Activated T-helper 2 cell treated with anti-CD3 and anti-CD28 coated beads, Interferon-gamma antibody, Interleukin-2, Interleukin-4, amounts not matched to agents 10 μg/mL and 5 μg/mL and 100 μg/mL, durations not matched to agents 14 hours and 24 hours and 36 hours (primary cell): ENCODE measurements at regions not wholly inside any gene's neighbourhood (a gene's known extent, or its start where the extent isn't known, plus 50 kb on each side); places are given as distances from the start of the nearest gene placed in this dataset.

ENCODE experiments used
- DNase-seq: peaks from one replicate; pipeline ENCODE4 v3.0.0; 2021; ENCODE audit warnings: low spot score
- H3K27ac Mint-ChIP-seq: one replicate; pipeline ENCODE4 v1.8.0; 2021; ENCODE audit warnings: mixed read lengths
- H3K27me3 Mint-ChIP-seq: one replicate; pipeline ENCODE4 v1.8.0; 2021; ENCODE audit warnings: low read depth, mixed read lengths
- H3K36me3 Mint-ChIP-seq: one replicate; pipeline ENCODE4 v1.8.0; 2021; ENCODE audit warnings: low read depth, mixed read lengths
- H3K4me1 Mint-ChIP-seq: one replicate; pipeline ENCODE4 v1.8.0; 2021; ENCODE audit warnings: low read depth, mixed read lengths
- H3K4me3 Mint-ChIP-seq: one replicate; pipeline ENCODE4 v1.8.0; 2021; ENCODE audit warnings: low read depth, mild to moderate bottlenecking, moderate library complexity, mixed read lengths
- H3K9me3 Mint-ChIP-seq: one replicate; pipeline ENCODE4 v1.8.0; 2021; ENCODE audit warnings: mixed read lengths
- intact Hi-C: fragments of 100-400 bp; cut with micrococcal nuclease; formaldehyde crosslinking; loops from one replicate; pipeline ENCODE4 v1.15.1; 2023

GRCh38 chr22:48697694-48698276, 1129.9 kb downstream of the BRD1 start:
- H3K9me3 Mint-ChIP-seq: no peaks in the 10 kb centered on the region

GRCh38 chr22:48697223-48697622, 1130.5 kb downstream of the BRD1 start:
- Mint-ChIP-seq H3K36me3 (no peaks in the 10 kb centered on the region), H3K9me3 (no peaks in the 10 kb centered on the region), H3K4me3 (no peak overlapping the region), H3K27ac (no peak overlapping the region), H3K27me3 (no peaks in the 10 kb centered on the region), H3K4me1 (no peaks in the 10 kb centered on the region)
- intact Hi-C loops: no loop called here
- DNase-seq: no peak

More at GRCh38 chr22:48697694-48698276, 1129.9 kb downstream of the BRD1 start:
- DNase-seq: no peak
- H3K27ac Mint-ChIP-seq: no peak overlapping the region
- H3K4me1 Mint-ChIP-seq: no peaks in the 10 kb centered on the region
- intact Hi-C loops: no loop called here
- no peaks in the 10 kb centered on the region for H3K36me3 Mint-ChIP-seq
- no peaks in the 10 kb centered on the region for H3K27me3 Mint-ChIP-seq
- no peak overlapping the region for H3K4me3 Mint-ChIP-seq

- no peaks in the 10 kb centered on the region for H3K4me1 Mint-ChIP-seq
- no peak for DNase-seq
- no peak overlapping the region for H3K4me3 Mint-ChIP-seq
- H3K36me3 Mint-ChIP-seq: no peaks in the 10 kb centered on the region
- intact Hi-C loops: no loop called here
- no peaks in the 10 kb centered on the region for H3K27me3 Mint-ChIP-seq
- no peak overlapping the region for H3K27ac Mint-ChIP-seq
- H3K9me3 Mint-ChIP-seq: no peaks in the 10 kb centered on the region
These were observed 1131.3 kb downstream of the BRD1 start for GRCh38 chr22:48696371-48696770.

DNA sequence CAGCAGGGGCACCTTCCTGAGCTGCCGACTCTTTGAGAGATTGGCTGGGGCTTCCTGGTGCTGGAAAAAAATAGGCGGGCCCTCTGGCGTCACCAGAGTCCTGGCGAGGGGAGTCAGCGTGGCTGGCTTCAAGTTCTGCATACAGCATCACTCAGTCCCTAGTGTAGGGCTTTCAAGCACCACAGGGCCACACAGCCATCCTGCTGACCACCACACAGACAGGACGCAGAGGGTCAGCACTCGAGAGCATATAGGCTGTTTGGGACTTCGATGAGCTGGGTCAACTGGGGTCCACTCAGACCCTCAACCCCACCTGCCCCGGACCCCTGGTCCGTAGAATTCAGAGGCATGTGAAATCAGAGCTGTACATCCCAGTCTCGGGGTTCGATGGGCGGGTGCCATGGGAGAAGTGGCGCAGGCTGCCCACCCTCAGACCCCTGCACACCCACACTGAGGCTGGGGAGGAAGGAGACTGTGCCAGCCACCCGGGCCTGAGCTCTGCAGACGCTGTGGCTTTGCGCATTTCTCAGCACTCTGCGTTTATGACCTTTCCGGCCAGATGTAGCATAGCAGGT, 1131.9 kb downstream of the BRD1 start:
- Mint-ChIP-seq H3K36me3 (no peaks in the 10 kb centered on the region), H3K9me3 (no peaks in the 10 kb centered on the region), H3K27ac (no peak overlapping the region), H3K27me3 (no peaks in the 10 kb centered on the region), H3K4me3 (no peak overlapping the region), H3K4me1 (no peaks in the 10 kb centered on the region)
- intact Hi-C loops: no loop called here
- no peak for DNase-seq

DNA sequence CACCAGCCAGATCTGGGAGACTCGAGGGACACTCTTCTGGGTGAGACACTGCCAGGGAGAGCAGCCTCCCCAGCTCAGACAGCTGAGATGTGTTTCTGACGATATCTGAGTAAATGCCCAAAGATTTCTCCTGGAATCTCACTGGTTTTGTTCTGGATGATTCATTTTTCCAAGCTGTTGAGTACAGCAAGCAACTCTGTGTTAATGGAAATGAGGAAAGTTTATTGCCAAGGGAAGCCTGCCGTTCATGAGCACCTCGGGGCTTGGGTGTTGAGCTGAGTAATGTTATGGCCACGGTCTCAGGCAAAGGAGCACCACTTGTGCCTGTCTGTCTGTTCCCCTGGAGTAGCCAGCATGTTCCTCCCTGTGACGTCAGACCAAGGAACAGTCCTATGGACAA, 1132.4 kb downstream of the BRD1 start:
- Mint-ChIP-seq H3K4me3 (no peak overlapping the region), H3K36me3 (no peaks in the 10 kb centered on the region), H3K27ac (no peak overlapping the region), H3K4me1 (no peaks in the 10 kb centered on the region), H3K27me3 (no peaks in the 10 kb centered on the region), H3K9me3 (no peaks in the 10 kb centered on the region)
- DNase-seq: no peak
- intact Hi-C loops: no loop called here

GRCh38 chr22:48694296-48694883, 1133.3 kb downstream of the BRD1 start:
- H3K27me3 Mint-ChIP-seq: no peaks in the 10 kb centered on the region
- no peaks in the 10 kb centered on the region for H3K36me3 Mint-ChIP-seq
- no peaks in the 10 kb centered on the region for H3K9me3 Mint-ChIP-seq
- no peak for DNase-seq
- no peak overlapping the region for H3K4me3 Mint-ChIP-seq
- H3K4me1 Mint-ChIP-seq: no peaks in the 10 kb centered on the region
- no peak overlapping the region for H3K27ac Mint-ChIP-seq
- intact Hi-C loops: no loop called here

DNA sequence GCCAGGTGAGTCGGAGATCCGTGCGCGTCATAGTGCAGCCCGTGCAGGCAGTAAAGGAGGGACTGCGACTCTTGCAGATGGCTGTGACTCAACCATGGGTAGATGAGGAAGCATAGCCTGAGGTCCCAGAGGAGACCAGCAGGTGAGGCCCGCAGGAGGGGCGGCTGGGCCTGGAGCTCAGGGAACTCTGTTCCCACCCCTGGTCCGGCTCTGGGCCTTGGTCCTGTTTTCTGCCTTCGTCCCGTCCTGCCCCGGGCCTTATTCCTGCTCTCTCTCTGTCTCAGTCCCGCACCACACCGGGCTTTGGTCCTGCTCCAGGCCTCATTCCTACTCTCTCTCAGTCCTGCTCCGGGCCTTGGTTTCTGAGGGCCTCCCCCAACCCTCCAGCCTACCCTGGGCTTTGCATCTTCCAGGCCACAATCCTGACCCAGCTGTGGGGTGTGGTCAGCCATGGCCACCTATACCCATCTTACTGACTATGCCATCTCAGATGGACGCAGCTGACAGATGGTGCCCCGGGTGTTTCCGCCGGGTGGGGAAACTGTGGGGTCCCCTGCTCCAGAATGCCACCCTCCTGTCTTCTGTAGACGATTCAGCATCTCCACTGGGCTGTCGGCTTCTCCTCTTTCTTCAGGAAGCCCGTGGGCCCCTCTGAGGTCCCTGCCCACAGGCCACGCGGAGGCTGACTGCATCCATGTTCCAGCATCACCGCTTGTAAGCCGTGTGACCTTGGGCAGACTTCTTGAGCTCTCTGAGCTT, 1134.1 kb downstream of the BRD1 start:
- no peaks in the 10 kb centered on the region for H3K4me1 Mint-ChIP-seq
- no peak for DNase-seq
- intact Hi-C loops: no loop called here
- no peak overlapping the region for H3K4me3 Mint-ChIP-seq
- H3K27me3 Mint-ChIP-seq: no peaks in the 10 kb centered on the region
- H3K36me3 Mint-ChIP-seq: no peaks in the 10 kb centered on the region
- H3K9me3 Mint-ChIP-seq: no peaks in the 10 kb centered on the region
- H3K27ac Mint-ChIP-seq: no peak overlapping the region

- Mint-ChIP-seq H3K27ac (no peak overlapping the region), H3K4me1 (no peaks in the 10 kb centered on the region), H3K27me3 (no peaks in the 10 kb centered on the region), H3K9me3 (no peaks in the 10 kb centered on the region), H3K4me3 (no peak overlapping the region), H3K36me3 (no peaks in the 10 kb centered on the region)
- no peak for DNase-seq
- intact Hi-C loops: no loop called here
These were observed 1134.8 kb downstream of the BRD1 start for GRCh38 chr22:48692734-48693376.

- no peak for DNase-seq
- H3K9me3 Mint-ChIP-seq: no peaks in the 10 kb centered on the region
- no peaks in the 10 kb centered on the region for H3K27me3 Mint-ChIP-seq
- H3K27ac Mint-ChIP-seq: no peak overlapping the region
- H3K4me1 Mint-ChIP-seq: no peaks in the 10 kb centered on the region
- no peak overlapping the region for H3K4me3 Mint-ChIP-seq
- intact Hi-C loops: no loop called here
- no peaks in the 10 kb centered on the region for H3K36me3 Mint-ChIP-seq
These were observed 1136.2 kb downstream of the BRD1 start for GRCh38 chr22:48691431-48691851.

DNA sequence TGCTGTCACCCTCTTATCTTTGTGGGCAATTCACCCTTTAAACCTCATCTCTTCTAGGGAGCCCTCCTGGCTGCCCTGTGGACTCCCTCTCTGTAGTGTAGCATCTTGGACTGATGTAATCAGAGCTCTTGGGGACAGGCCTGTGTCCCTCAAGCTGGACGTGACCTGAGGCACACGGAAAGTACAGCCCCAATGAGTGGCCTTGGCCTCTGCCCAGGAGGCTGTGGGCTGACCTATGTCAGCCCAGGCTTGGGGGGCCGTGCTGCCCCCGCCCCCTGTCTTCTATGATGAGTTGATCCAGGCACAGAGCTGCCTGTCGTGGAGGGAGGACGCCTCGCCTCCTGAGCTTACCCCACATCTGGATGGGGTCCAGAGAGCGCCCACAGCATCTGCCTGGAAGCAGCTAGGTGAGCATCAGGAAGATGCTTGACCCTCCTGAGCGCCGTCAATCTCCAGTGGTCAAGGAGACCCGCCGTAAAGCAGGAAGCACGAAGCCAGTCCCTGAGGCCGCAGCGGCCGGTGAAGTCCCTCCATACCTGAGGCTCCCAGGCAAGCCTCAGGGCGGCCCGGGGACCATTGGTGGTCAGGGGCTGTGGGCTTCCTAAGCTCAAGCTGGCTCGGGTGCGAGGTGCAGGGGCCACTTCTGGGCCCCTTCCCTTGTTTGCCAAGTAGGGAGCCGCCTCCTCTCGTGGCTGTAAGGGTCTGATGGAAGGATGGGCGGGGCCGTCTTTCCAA, 1136.9 kb downstream of the BRD1 start:
- no peak for DNase-seq
- intact Hi-C loops: no loop called here
- Mint-ChIP-seq H3K36me3 (no peaks in the 10 kb centered on the region), H3K27ac (no peak overlapping the region), H3K4me1 (no peaks in the 10 kb centered on the region), H3K9me3 (no peaks in the 10 kb centered on the region), H3K4me3 (no peak overlapping the region), H3K27me3 (no peaks in the 10 kb centered on the region)

DNA sequence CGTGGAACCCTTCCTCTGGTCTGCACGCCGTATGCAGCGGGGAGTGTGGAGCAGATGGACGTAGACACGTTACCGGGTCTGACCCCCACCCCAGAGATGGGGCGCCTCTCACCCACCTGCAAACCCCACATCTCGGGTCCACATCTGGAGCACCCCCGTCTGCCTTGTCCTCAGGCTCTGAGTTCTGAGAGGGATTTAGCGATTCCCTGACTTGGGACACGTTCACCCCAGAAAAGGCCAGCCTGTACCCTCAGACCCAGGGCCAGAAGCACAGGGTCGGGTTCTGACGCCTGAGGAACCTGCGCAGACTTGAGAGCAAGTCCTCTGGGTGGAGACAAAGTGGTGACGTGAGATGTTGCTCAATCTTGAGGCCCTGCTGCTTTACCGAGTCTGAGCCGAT, 1138.5 kb downstream of the BRD1 start:
- H3K27me3 Mint-ChIP-seq: no peaks in the 10 kb centered on the region
- H3K4me3 Mint-ChIP-seq: no peak overlapping the region
- H3K36me3 Mint-ChIP-seq: no peaks in the 10 kb centered on the region
- intact Hi-C loops: no loop called here
- H3K27ac Mint-ChIP-seq: no peak overlapping the region
- H3K4me1 Mint-ChIP-seq: no peaks in the 10 kb centered on the region
- no peaks in the 10 kb centered on the region for H3K9me3 Mint-ChIP-seq
- no peak for DNase-seq

- Mint-ChIP-seq H3K36me3 (no peaks in the 10 kb centered on the region), H3K27ac (no peak overlapping the region), H3K4me1 (no peaks in the 10 kb centered on the region), H3K9me3 (no peaks in the 10 kb centered on the region), H3K4me3 (no peak overlapping the region), H3K27me3 (no peaks in the 10 kb centered on the region)
- DNase-seq: no peak
- intact Hi-C loops: no loop called here
These were observed 1139.3 kb downstream of the BRD1 start for GRCh38 chr22:48688366-48688765.
